NCI-H1105 treated with DMSO at 0.1 percent for 48 hours (cell line): ENCODE measurements at regions not wholly inside any gene's neighbourhood (a gene's known extent, or its start where the extent isn't known, plus 50 kb on each side); places are given as distances from the start of the nearest gene placed in this dataset.
A peak's percentile ranks its signal among the peaks of the same experiment; 100 is the strongest.

Source experiments
- DNase-seq: peaks from one replicate; lab custom pipeline; 2025; lab: John Stamatoyannopoulos, UW

GRCh38 chr11:25980091-25980490, 351.8 kb upstream of the ANO3 start:
- DNase-seq = no peak

DNA sequence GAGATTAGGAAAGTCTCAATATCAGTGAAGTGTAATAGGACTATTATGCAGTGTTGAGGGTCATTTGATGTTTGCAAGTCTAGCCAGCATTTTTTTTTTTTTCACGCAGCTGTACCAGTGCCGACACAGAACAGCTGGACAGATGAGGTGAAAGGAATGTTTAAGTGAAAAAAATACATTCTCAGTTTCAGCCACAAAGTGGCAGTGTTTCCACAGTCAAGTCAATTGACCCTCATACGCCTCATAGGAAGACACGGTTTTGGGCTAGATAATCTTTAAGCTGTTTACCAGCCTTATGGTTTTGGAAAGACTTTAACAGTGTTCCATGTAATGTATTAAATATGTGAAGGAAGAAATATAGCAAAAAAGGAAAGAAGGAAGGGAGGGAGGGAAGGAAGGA, 349.9 kb upstream of the ANO3 start:
- DNase-seq = peak; percentile 37

GRCh38 chr11:25983280-25983679, 348.6 kb upstream of the ANO3 start:
- DNase-seq = no peak

DNA sequence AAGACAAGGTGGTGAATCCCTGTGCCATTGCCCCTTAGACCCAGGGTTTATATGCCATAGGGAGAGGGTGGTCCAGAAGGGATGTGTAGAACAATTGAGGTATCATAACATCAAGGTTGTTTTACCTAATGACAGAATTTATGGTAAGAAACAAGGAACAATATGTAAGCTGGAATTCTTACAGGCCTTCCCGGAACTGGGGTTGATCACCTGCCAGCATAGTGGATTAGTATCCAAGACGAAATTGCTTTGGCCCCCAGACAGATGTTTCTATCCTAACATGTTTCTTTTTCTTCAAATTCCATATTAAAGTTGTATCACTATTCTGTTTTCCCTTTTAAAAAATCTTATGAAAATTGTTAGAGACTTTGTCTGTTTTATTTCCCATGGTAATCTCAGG, 343.8 kb upstream of the ANO3 start:
- no peak for DNase-seq

DNA sequence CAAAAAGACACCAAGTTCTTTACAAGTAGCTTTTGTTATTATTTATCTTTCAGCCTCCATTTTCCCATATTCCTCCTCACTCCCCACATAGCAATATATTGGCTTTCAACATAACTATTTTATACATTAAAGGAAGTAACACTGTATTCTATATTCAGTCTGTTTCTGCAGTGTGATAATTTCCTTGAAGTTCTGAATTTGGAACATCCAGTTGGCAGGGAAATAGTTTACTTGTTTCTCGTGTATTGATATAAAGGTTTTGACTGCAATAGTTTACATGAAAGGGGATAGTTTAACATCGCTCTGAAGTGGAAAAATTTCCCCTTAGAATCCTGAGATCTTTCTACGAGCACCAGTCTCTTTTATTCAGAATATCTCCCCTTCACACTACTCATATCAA, 341.5 kb upstream of the ANO3 start:
- no peak for DNase-seq

GRCh38 chr11:25991476-25991875, 340.5 kb upstream of the ANO3 start:
- DNase-seq = no peak

DNA sequence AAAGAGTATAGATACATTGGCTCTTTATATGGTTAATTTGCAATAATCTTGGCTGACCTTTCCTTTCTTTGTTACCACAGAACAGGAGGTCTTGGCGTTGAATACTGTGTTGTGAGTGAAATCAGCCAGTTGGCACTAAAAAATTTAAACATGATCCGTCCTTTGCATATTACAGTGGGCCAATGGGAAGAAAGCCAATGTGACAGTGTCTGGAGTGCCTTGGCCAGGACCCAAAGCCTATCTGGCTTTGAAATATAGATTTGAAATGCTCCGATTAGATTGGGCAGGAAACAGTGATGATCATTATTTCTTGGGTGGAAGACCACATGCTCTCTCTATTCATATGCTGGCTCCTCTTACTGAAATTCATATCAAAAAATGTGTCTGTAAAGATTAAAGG, 339.6 kb upstream of the ANO3 start:
- no peak for DNase-seq

GRCh38 chr11:25993016-25993415, 338.9 kb upstream of the ANO3 start:
- no peak for DNase-seq

DNA sequence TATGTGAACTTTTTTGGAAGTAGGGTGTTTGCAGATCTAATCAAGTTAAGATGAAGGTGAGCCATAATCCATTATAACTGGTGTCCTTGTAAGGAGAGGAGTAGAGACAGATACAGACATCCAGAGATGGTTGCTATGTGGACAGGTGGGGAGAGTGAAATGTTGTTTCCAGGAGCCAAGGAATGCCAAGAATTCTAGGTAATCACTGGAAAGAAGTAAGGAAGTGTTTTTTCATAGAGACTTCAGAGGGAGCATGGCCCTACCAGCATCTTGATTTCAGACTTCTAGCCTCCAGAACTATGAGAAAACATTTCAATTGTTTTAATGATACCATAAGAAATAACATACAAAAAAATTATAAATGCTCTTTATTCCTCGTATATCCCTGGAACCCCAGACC, 320.5 kb upstream of the ANO3 start:
- no peak for DNase-seq

DNA sequence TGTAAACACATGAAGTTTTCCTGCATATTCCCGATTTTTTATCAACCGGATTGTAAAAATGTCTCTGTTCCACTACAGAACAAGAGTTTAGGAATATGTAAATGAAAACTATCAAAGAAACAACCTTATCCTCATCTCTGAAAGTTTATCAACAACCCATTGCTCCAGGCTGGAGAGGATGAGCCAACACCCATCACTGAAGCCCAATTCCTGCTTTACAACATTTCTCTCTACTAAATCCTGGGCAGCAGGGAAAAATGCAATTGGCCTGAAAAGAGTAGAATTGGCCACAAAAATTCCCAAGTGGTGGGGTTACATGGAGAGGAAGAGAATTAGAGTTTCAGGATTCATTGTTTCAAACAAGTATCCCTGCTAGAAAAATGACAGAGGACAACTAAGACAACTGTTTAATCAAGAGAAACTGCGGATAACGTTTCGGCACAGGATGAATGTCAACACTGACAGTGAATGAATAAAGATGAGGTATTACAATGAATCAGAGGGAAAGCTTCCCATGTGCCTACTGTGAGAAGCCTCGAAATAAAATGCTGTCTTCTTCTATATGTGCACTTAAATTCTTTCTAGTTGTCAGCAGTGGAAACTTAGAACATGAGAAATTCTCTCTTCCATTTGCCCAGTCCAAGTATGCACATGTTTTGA, 317.3 kb upstream of the ANO3 start:
- DNase-seq = no peak

- DNase-seq = no peak
Observed at GRCh38 chr11:26017322-26017860, 314.5 kb upstream of the ANO3 start.

GRCh38 chr11:26017903-26018302, 314.0 kb upstream of the ANO3 start:
- DNase-seq = no peak

DNA sequence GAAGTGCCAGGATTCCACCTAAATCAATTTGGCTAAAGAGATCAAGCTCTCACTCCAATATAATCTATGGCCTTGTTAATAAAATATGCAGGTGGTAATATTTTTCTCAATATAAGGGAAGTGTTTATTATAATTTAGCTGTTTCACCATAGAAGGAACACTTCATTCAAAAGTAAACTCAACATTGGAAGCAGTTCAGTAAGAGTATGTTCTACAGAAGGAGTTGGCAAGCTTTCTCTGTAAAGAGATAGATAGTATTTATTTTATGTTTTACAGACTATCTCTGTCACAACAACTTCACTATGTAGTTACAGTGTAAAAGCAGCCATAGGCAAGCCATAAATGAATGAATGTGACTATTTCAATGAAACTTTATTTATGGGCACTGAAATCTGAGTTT, 313.6 kb upstream of the ANO3 start:
- DNase-seq = no peak

GRCh38 chr11:26019386-26019785, 312.5 kb upstream of the ANO3 start:
- DNase-seq = no peak

- DNase-seq = no peak
Observed at GRCh38 chr11:26021017-26021416, 310.9 kb upstream of the ANO3 start.

GRCh38 chr11:26023057-26023456, 308.9 kb upstream of the ANO3 start:
- DNase-seq = no peak

GRCh38 chr11:26025676-26026075, 306.3 kb upstream of the ANO3 start:
- DNase-seq = no peak

DNA sequence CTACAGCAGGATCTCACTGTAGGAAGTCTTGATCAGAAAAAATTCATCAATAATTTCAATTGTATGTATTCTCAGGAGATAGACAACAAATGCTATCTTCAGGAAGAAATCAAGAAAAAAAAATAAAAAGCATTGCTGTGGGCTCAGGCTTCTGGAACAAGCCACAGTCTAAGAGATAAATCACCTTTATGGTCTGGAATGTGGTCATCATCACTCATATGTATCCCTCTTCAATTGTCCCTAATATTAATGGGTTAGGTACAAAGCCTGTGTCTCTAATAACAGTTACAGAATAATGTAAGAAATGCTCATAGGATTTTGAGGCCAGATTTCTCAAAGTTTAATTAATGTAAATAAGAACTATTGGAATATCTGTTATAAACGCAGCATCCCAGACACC, 305.9 kb upstream of the ANO3 start:
- no peak for DNase-seq

- DNase-seq = no peak
Observed at GRCh38 chr11:26027887-26028286, 304.0 kb upstream of the ANO3 start.

GRCh38 chr11:26028393-26028911, 303.5 kb upstream of the ANO3 start:
- DNase-seq = no peak

DNA sequence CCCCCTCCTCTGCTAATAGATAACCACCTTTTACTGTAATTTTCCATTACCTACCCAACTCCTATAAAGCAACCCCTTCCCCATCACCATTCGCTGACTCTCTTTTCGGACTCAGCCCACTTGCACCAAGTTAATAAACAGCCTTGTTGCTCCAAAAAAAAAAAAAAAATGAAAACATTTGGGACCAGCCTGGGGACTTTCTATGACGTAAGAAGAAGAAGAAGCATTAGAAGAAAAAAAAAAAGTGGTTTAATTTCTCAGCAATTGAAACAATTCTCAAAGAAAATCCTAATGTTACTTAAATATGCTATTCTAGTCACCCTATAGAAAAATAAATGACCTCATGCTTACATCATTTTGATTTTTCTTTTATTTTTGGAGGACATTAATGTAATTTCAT, 301.5 kb upstream of the ANO3 start:
- DNase-seq = no peak

DNA sequence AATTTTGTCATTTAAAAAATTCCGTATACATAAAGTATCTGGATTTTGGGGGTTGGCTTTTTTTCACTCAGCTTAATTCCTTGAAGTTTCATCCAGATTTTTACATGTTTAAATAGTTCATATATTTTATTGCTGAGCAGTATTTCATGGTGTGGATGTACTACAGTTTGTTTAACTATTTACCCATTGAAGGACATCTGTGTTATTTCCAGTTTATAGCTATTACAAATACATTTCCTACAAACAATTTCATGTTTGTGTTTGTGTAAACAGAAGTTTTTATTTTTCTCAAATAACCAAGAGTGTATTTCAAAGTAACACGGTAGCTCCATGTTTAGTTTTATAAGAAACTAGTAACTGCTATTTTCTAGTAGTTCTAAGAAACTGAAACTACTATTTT, 299.7 kb upstream of the ANO3 start:
- no peak for DNase-seq

- DNase-seq = no peak
Observed at GRCh38 chr11:26035696-26036095, 296.2 kb upstream of the ANO3 start.

GRCh38 chr11:26037716-26038115, 294.2 kb upstream of the ANO3 start:
- no peak for DNase-seq
